ENCODE measurements at regions not wholly inside any gene's neighbourhood (a gene's known extent, or its start where the extent isn't known, plus 50 kb on each side); places are given as distances from the start of the nearest gene placed in this dataset.
"Not testable (repeated sequence)": the region's sequence is repeated elsewhere in the genome, so short reads cannot be mapped to it uniquely, and the experiment has no call there.

GRCh38 chr2:144770616-144771230, 250.8 kb upstream of the ZEB2 start:
- H3K9ac ChIP-seq (ENCODE audit: low read length), result no peak overlapping the region
- no peak overlapping the region for H3K4me3 Mint-ChIP-seq
- peaks cover 3% of the 10 kb centered on the region for H3K4me1 Mint-ChIP-seq
- H3K4me1 ChIP-seq (ENCODE audit: control insufficient read depth in 2 of 2, insufficient read depth in 2 of 2, low read length in 2 of 2), result no peaks in the 10 kb centered on the region
- H3K79me2 ChIP-seq (ENCODE audit: control insufficient read depth, insufficient read depth, low read length), result no peaks in the 10 kb centered on the region
- 96% methylated on average over 5 of the region's 6 CpGs for WGBS (ENCODE audit: insufficient coverage)
- DNase-seq (no peak), ATAC-seq (ENCODE audit: low read depth) (no peak)
- intact Hi-C loops (cut with micrococcal nuclease), result no loop called here
- H3K9me3 Mint-ChIP-seq (ENCODE audit: insufficient read depth), result no peaks in the 10 kb centered on the region
- POLR2A ChIA-PET, result no interaction called here
- H3K27ac Mint-ChIP-seq, result no peak overlapping the region
- H3K36me3 ChIP-seq (replicated peaks in 1 of 2; ENCODE audit: control extremely low read depth in 1 of 2, control insufficient read depth in 1 of 2, extremely low read depth in 1 of 2, insufficient read depth in 2 of 2, low read length in 1 of 2), result no peaks in the 10 kb centered on the region
- no peaks in the 10 kb centered on the region for H3K27me3 ChIP-seq (replicated peaks in 1 of 4; ENCODE audit: control extremely low read depth in 1 of 4, control insufficient read depth in 3 of 4, insufficient read depth in 4 of 4, low read length in 3 of 4)
- no peak overlapping the region for H2AFZ ChIP-seq (ENCODE audit: insufficient read depth, low read depth, low read length, poor library complexity, severe bottlenecking)
- no peak overlapping the region for H3K4me2 ChIP-seq (replicated peaks; ENCODE audit: low read depth, low read length, poor library complexity, severe bottlenecking)
- no peak for TF ChIP-seq EZH2 (IDR thresholded peaks at IDR 0.05; ENCODE audit: borderline replicate concordance, insufficient read depth, low read depth, low read length, poor library complexity, severe bottlenecking)
- TF ChIP-seq, protein P1, sequence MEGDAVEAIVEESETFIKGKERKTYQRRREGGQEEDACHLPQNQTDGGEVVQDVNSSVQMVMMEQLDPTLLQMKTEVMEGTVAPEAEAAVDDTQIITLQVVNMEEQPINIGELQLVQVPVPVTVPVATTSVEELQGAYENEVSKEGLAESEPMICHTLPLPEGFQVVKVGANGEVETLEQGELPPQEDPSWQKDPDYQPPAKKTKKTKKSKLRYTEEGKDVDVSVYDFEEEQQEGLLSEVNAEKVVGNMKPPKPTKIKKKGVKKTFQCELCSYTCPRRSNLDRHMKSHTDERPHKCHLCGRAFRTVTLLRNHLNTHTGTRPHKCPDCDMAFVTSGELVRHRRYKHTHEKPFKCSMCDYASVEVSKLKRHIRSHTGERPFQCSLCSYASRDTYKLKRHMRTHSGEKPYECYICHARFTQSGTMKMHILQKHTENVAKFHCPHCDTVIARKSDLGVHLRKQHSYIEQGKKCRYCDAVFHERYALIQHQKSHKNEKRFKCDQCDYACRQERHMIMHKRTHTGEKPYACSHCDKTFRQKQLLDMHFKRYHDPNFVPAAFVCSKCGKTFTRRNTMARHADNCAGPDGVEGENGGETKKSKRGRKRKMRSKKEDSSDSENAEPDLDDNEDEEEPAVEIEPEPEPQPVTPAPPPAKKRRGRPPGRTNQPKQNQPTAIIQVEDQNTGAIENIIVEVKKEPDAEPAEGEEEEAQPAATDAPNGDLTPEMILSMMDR (IDR thresholded peaks at IDR 0.05), result no peak
- no peak overlapping the region for H3K27ac ChIP-seq (ENCODE audit: low read length in 2 of 2)
- H3K4me3 ChIP-seq (ENCODE audit: control extremely low read depth in 1 of 5, extremely low read depth in 1 of 5, insufficient read depth in 1 of 5, low read depth in 2 of 5, low read length in 4 of 5), result no peak overlapping the region
- CTCF ChIA-PET, result no interaction called here
- H4K20me1 ChIP-seq (ENCODE audit: control insufficient read depth, insufficient read depth, low read length, poor library complexity, severe bottlenecking), result no peaks in the 10 kb centered on the region
- H3K9me3 ChIP-seq (ENCODE audit: control extremely low read depth in 1 of 3, control insufficient read depth in 2 of 3, insufficient read depth in 1 of 3, low read length in 2 of 3), result no peaks in the 10 kb centered on the region
- no peaks in the 10 kb centered on the region for H3K27me3 Mint-ChIP-seq

DNA sequence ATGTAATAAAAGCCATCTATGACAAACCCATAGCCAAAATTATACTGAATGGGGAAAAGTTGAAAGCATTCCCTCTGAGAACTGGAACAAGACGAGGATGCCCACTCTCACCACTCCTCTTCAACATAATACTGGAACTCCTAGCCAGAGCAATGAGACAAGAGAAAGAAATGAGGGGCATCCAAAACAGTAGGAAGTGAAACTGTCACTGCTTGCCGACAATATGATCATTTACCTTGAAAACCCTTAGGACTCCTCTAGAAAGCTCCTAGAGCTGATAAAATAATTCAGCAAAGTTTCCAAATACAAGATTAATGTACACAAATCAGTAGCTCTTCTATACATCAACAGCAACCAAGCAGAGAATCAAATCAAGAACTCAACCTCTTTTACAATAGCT, 241.0 kb upstream of the ZEB2 start:
- H3K9me3 Mint-ChIP-seq (ENCODE audit: insufficient read depth); intact Hi-C loops (cut with micrococcal nuclease); H3K4me2 ChIP-seq (replicated peaks; ENCODE audit: low read depth, low read length, poor library complexity, severe bottlenecking); H3K36me3 ChIP-seq (replicated peaks in 1 of 2; ENCODE audit: control extremely low read depth in 1 of 2, control insufficient read depth in 1 of 2, extremely low read depth in 1 of 2, insufficient read depth in 2 of 2, low read length in 1 of 2); H3K79me2 ChIP-seq (ENCODE audit: control insufficient read depth, insufficient read depth, low read length); H3K9ac ChIP-seq (ENCODE audit: low read length); H3K27me3 ChIP-seq (replicated peaks in 1 of 4; ENCODE audit: control extremely low read depth in 1 of 4, control insufficient read depth in 3 of 4, insufficient read depth in 4 of 4, low read length in 3 of 4); H3K4me1 ChIP-seq (ENCODE audit: control insufficient read depth in 2 of 2, insufficient read depth in 2 of 2, low read length in 2 of 2); H3K27ac Mint-ChIP-seq; H4K20me1 ChIP-seq (ENCODE audit: control insufficient read depth, insufficient read depth, low read length, poor library complexity, severe bottlenecking); CTCF ChIA-PET; POLR2A ChIA-PET; H3K4me3 Mint-ChIP-seq; H3K27ac ChIP-seq (ENCODE audit: low read length in 2 of 2); H3K4me1 Mint-ChIP-seq; H3K4me3 ChIP-seq (ENCODE audit: control extremely low read depth in 1 of 5, extremely low read depth in 1 of 5, insufficient read depth in 1 of 5, low read depth in 2 of 5, low read length in 4 of 5); H2AFZ ChIP-seq (ENCODE audit: insufficient read depth, low read depth, low read length, poor library complexity, severe bottlenecking); H3K9me3 ChIP-seq (ENCODE audit: control extremely low read depth in 1 of 3, control insufficient read depth in 2 of 3, insufficient read depth in 1 of 3, low read length in 2 of 3); H3K27me3 Mint-ChIP-seq; DNase-seq; ATAC-seq (ENCODE audit: low read depth): not testable (repeated sequence)
- 0% methylated on average over 1 of the region's 2 CpGs for WGBS (ENCODE audit: insufficient coverage)
